DND-41 (cell line): ENCODE measurements at regions not wholly inside any gene's neighbourhood (a gene's known extent, or its start where the extent isn't known, plus 50 kb on each side); places are given as distances from the start of the nearest gene placed in this dataset.
"Not testable (repeated sequence)": the region's sequence is repeated elsewhere in the genome, so short reads cannot be mapped to it uniquely, and the experiment has no call there.

ENCODE experiments used
- EZH2 ChIP-seq: IDR thresholded peaks from 3 replicates; pipeline ENCODE4 v1.6.1; 2012; ENCODE audit warnings: borderline replicate concordance, low read depth, mild to moderate bottlenecking, moderate library complexity, low read length, inconsistent platforms; ENCODE audit not compliant: severe bottlenecking
- TF ChIP-seq, protein P1 (sequence below): IDR thresholded peaks from 2 replicates; pipeline ENCODE4 v1.5.1; 2012; ENCODE audit warnings: borderline replicate concordance, low read length, moderate library complexity, mild to moderate bottlenecking; ENCODE audit not compliant: poor library complexity, severe bottlenecking; ENCODE audit errors: extremely low read depth

DNA sequence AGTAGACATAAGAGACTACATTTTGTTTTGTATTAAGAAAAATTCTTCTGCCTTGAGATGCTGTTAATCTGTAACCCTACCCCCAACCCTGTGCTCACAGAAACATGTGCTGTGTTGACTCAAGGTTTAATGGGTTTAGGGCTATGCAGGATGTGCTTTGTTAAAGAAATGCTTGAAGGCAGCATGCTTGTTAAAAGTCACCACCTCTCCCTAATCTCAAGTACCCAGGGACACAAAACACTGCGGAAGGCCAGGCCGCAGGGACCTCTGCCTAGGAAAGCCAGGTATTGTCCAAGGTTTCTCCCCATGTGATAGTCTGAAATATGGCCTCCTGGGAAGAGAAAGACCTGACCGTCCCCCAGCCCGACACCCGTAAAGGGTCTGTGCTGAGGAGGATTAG, 947.7 kb upstream of the TMEFF2 start:
- TF ChIP-seq, protein P1, sequence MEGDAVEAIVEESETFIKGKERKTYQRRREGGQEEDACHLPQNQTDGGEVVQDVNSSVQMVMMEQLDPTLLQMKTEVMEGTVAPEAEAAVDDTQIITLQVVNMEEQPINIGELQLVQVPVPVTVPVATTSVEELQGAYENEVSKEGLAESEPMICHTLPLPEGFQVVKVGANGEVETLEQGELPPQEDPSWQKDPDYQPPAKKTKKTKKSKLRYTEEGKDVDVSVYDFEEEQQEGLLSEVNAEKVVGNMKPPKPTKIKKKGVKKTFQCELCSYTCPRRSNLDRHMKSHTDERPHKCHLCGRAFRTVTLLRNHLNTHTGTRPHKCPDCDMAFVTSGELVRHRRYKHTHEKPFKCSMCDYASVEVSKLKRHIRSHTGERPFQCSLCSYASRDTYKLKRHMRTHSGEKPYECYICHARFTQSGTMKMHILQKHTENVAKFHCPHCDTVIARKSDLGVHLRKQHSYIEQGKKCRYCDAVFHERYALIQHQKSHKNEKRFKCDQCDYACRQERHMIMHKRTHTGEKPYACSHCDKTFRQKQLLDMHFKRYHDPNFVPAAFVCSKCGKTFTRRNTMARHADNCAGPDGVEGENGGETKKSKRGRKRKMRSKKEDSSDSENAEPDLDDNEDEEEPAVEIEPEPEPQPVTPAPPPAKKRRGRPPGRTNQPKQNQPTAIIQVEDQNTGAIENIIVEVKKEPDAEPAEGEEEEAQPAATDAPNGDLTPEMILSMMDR = not testable (repeated sequence)
- TF ChIP-seq EZH2 = not testable (repeated sequence)
